Glomerular visceral epithelial cell (primary cell): ENCODE measurements at regions not wholly inside any gene's neighbourhood (a gene's known extent, or its start where the extent isn't known, plus 50 kb on each side); places are given as distances from the start of the nearest gene placed in this dataset.
"Not testable (repeated sequence)": the region's sequence is repeated elsewhere in the genome, so short reads cannot be mapped to it uniquely, and the experiment has no call there.

Experiments used
- DNase-seq: peaks from one replicate; pipeline ENCODE4 v3.0.0-alpha.2; 2016; ENCODE audit errors: extremely low spot score

- DNase-seq: no peak
These were observed 1144.2 kb downstream of the EPHA7 start for GRCh38 chr6:92275150-92275549.

DNA sequence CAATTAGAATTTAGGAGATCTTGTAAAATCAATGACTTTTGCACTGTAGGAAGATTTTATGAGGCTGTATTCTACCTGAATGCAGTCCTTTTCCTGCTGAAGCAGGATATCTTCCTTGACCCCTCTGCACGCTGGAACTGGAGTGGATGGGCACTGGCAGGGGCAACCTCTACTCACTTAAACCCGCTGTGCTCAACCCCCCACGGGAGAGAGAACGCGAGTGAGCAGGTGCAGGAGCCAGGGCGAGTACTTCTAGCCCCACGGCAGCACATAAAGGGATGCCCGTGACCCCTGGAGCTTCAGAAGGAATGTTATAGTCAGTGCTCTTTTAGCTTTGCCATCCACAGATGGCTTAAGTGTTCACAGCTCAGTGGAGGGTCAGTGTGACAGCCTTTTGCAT, 1144.8 kb downstream of the EPHA7 start:
- no peak for DNase-seq

GRCh38 chr6:92273694-92274093, 1145.7 kb downstream of the EPHA7 start:
- no peak for DNase-seq

DNA sequence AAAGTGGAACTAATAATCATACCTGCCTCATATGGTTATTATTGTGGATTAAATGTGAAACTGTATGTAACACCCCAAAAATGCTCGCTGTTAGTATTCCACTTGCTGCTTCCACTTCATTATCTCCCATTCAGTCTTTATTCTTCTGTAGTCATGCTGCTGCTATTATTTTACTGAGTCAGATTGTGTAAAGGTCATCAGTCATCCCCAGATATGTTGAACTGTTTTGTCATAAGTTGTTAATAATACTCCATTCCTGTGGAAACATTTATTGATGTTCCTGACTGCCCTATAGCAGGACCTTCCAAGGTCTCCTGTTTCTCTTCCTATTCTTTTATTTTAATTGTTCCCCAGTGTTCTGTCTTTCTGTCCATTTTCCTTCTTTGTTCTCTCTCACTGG, 1148.3 kb downstream of the EPHA7 start:
- DNase-seq: no peak

- no peak for DNase-seq
These were observed 1149.0 kb downstream of the EPHA7 start for GRCh38 chr6:92270365-92270764.

- no peak for DNase-seq
These were observed 1152.0 kb downstream of the EPHA7 start for GRCh38 chr6:92267335-92267734.

- no peak for DNase-seq
These were observed 1155.5 kb downstream of the EPHA7 start for GRCh38 chr6:92263864-92264263.

- DNase-seq: no peak
These were observed 1160.2 kb downstream of the EPHA7 start for GRCh38 chr6:92259171-92259570.

- DNase-seq: no peak
These were observed 1176.0 kb downstream of the EPHA7 start for GRCh38 chr6:92243315-92243714.

DNA sequence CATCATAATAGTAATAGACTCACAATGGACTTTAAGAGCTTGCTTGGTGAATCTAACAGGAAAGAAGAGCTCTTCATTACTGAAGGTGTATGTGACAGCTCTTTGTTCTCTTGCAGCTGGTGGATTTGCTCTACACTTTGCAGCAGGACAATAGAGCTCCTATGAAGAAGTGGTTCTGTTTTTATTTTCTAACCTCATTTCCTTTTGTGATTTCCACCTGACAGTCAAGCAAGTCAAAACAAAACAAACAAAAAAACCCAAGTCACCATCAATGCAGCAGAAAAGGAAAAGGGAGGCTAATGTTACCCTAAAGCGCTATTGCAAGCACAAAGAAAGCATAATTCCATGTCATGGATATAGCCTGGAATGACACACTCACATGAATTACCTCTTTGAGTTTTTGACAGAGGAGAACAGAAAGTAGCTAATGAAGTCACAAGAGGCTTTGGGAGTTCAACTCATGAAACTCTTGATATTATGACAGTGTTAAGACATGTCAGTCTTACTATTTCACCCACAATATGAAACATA, 1188.1 kb downstream of the EPHA7 start:
- no peak for DNase-seq

GRCh38 chr6:92219987-92220386, 1199.4 kb downstream of the EPHA7 start:
- DNase-seq: not testable (repeated sequence)

GRCh38 chr6:92216717-92217116, 1202.6 kb downstream of the EPHA7 start:
- no peak for DNase-seq

- DNase-seq: peak; percentile 26
These were observed 1217.7 kb downstream of the EPHA7 start for GRCh38 chr6:92201618-92202017.

DNA sequence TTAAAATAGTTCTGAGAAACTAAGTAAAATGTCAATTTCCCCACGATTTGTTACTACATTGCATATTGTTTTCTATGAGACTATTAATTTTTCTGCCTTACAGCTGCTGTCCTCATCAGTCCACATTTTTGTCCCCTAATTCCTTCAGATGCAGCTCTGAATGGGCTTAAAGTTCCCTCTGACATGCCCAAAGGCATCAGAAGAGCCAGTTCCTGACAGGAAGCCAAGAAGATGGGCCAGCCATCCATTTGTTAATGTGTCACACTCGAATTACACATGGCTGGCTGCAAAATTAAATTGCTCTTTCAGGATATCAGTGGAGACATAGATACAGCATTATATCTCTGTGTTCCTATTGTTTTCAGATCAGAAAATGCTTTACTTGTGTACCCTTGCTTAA, 1223.0 kb downstream of the EPHA7 start:
- DNase-seq: no peak

- no peak for DNase-seq
These were observed 1223.6 kb downstream of the EPHA7 start for GRCh38 chr6:92195796-92196195.

- DNase-seq: no peak
These were observed 1231.3 kb downstream of the EPHA7 start for GRCh38 chr6:92188016-92188415.

DNA sequence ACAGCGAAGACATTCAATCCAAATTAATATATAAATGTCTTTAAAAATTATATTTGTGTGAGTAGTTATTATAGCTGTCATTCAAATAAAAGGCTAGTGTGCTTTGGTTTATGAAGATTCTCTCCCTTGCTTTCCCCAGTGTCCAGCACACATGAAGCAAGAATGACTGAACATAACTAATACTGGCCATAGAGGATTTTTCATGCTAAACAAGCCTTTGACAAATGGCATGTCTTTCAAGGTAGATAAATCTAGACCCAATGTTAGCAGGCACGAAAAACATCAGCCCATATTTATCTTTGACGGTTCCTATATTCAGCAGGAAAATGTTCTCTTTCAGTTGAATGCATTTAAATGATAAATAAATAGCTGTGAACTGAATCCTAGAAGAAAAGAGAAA, 1234.4 kb downstream of the EPHA7 start:
- DNase-seq: no peak

- DNase-seq: no peak
These were observed 1238.0 kb downstream of the EPHA7 start for GRCh38 chr6:92181347-92181746.

GRCh38 chr6:92180090-92180489, 1239.3 kb downstream of the EPHA7 start:
- DNase-seq: no peak

DNA sequence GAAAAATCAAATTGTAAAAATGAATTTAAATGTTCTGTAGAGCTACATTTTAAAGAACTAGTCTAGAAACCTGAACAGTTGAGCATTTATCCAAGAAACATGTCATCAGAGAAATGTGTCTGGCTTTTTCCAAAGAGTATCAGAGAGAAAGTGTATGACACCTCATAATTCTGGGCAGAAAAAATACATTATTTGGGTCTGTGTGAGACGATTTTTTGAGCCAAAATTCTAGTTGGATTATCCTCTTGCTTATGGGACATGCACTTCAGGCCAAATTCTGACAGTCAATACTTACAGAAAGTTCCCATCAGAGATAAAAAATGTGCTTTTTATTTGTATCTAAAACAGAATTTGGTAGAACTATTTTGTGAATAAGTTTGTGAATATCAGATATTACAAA, 1242.7 kb downstream of the EPHA7 start:
- no peak for DNase-seq

DNA sequence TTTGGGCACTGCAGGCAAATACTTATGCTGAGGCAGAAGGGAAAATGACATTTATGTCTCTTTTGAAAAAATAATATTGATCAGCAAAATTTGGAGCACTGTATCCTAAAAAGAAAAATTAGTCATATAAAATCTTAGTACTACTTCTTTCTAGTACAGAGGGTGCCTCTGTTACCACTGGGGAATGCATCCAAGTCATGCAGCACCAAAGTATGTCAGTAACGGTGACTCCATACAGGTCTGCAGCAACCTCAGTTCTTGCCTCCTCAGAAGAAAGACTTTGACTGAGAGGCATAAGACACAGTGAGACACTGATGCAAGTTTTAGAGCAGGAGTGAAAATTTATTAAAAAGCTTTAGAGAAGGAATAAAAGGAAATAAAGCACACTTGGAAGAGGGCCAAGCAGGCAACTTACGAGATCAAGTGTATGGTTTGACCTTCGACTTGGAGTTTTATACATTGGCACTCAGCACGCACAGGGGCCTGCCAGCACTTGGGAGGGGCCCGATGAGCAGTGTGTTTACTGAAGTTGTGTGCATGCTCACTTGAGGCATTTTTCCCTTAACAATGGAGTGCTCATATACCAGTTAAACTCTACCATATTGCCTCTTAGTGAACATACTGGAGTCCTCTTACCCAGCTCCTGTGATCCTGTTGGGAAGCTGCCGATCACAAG, 1244.8 kb downstream of the EPHA7 start:
- no peak for DNase-seq

GRCh38 chr6:92169506-92169905, 1249.9 kb downstream of the EPHA7 start:
- no peak for DNase-seq

DNA sequence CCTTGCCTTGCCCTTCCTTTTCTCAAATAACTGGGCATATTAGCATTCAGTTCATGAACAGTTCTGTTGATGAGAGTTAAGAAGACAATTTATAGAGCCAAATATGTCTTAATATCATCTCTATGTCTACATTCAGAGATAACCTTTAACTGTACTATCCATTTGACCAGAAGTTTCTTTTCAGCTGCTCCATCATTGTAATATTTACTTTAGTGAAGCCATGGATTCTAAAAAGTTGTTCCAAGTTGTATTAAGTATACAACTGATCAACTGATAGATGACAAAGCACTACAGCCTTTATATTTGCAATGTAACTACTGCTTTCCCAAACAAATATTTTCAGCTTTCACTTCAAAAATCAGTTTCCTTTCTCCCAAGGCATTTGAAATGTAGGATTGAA, 1252.7 kb downstream of the EPHA7 start:
- DNase-seq: no peak

DNA sequence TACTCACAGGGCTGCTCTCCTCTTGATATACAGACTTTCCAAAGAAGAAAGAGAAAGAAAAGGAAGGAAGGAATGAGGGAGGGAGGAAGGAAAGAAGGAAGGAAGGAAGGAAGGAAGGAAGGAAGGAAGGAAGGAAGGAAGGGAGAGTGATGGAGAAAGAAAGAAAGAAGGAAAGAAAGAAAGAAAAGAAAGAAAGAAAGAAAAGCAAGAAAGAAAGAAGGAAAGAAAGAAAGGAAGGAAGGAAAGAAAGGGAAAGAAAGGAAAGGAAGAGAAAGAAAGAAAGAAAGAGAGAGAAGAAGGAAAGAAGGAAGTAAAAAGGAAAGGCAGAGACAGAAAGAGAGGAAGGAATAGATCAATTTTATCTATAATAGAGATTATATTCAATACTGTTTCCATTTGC, 1257.4 kb downstream of the EPHA7 start:
- no peak for DNase-seq
